GM12872 (cell line): ENCODE measurements at regions not wholly inside any gene's neighbourhood (a gene's known extent, or its start where the extent isn't known, plus 50 kb on each side); places are given as distances from the start of the nearest gene placed in this dataset.

ENCODE experiments used
- CTCF ChIP-seq: IDR thresholded peaks from 3 replicates; pipeline ENCODE4 v1.5.1; 2011; ENCODE audit warnings: low read depth, mild to moderate bottlenecking, low read length, moderate library complexity; ENCODE audit not compliant: insufficient read depth

DNA sequence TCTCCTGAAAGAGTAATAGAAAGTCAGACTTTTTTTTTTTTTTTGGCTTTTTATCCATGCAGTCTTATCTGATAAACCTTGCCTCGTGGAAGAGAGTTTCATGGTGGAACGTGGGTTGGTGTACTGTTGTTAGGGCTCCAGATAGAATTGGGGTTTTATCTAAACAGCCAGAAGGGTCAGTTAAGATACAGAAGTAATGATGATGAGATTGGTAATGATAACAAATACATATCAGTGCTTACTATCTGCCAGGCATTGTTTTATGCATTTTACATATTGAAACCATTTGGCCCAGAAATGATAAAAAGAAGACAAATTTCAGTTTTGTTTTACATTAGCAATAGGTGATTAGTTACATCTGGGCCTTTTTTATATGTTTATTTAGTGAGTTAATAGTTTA is 372.8 kb upstream of the PRICKLE1 start:
- TF ChIP-seq CTCF, result no peak

DNA sequence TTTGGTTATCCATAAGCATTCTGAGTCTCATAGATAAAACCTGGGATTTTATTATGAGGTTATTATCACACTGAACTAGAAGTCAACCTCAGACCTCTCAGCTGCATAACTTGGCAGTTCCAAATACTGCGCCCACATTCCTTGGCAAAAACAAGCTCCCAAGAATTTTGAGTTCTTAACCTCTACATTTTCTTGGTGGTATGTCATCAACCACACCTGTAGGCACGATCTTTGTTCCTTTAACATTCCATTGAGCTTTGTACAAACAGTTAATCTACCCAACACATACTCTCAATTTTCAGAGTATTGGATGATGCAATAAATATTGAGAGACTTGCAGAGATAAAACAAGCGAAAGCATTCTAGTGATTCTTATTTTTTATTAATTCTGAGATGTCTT is 371.8 kb upstream of the PRICKLE1 start:
- no peak for TF ChIP-seq CTCF

DNA sequence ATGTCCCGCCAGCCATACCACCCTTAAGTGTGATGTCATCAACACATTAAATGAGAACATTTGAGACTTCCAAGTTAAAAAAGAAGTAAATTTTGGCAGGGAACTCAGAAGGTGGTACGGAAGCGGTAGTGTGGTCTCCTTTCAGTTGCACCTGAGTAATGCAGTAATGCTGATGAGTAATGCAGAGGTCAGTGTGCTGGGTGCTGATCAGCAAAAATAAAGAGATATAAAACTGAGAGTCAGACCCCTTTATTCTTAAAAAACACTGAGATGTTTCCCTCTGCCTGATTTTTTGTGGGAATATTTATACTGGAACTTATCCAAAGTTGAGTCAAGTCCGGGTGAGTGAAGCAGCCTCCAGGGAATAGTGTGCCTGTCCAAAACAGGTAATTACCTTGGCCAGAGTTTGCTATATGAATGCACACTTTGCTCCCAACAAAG is 370.6 kb upstream of the PRICKLE1 start:
- no peak for TF ChIP-seq CTCF

GRCh38 chr12:42958291-42958674 is 368.7 kb upstream of the PRICKLE1 start:
- no peak for TF ChIP-seq CTCF

GRCh38 chr12:42957561-42958290 is 368.2 kb upstream of the PRICKLE1 start:
- TF ChIP-seq CTCF, result no peak

GRCh38 chr12:42957136-42957535 is 367.6 kb upstream of the PRICKLE1 start:
- TF ChIP-seq CTCF, result no peak

- TF ChIP-seq CTCF, result no peak
Measured at GRCh38 chr12:42953021-42953420, 363.5 kb upstream of the PRICKLE1 start.

DNA sequence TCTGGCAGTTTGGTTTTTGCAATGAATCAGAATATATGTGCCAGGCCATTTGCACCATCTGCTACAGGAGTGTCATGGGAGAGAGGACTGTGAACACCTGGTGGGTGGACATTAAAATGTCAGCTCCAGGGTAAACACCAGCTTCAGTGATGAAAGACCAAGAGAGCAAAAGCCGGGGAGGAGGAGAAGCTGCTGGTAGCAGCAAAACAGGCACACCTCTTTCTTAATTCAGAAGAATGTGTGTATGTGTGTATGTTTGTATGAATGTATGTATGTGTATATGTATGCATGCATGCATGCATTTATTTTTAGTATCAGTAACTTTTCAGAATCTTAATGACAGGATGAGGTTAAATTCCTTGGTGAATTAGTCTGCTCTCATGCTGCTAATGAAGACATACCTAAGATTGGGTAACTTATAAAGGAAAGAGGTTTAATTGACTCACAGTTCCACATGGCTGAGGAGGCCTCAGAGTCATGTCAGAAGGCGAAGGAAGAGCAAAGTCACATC is 357.4 kb upstream of the PRICKLE1 start:
- no peak for TF ChIP-seq CTCF
